Pancreas (tissue), 10 donors: ENCODE measurements at regions not wholly inside any gene's neighbourhood (a gene's known extent, or its start where the extent isn't known, plus 50 kb on each side); places are given as distances from the start of the nearest gene placed in this dataset.

Experiments used
- ATAC-seq, 4 donors: fragments of 200-7000 bp; cut with Tn5 transposase; one replicate each; pipeline versions ENCODE4 v1.8.0 to v1.9.1; 2020; ENCODE audit warnings: mild to moderate bottlenecking in 4 of 4, moderate library complexity in 4 of 4
- DNase-seq, 6 donors: peaks; one replicate each; pipeline ENCODE4 v3.0.0-alpha.2; 2020
- FAIRE-seq: peaks from 2 replicates; lab custom pipeline; 2012; peaks lifted over from hg19 to GRCh38; lab: Jason Lieb, UNC
- H3K27ac ChIP-seq, 4 donors: fragments of 200-600 bp; sonication (generic); 1 replicate in 3 of 4; 2 replicates in 1 of 4; pipeline versions ENCODE4 v1.5.0 to v1.8.0; 2020
- H3K27me3 ChIP-seq, 4 donors: fragments of 200-600 bp; one replicate each; pipeline ENCODE4 v1.8.0; 2021
- H3K36me3 ChIP-seq, 3 donors: fragments of 200-600 bp; sonication (generic) in 1 of 3; one replicate each; pipeline versions ENCODE4 v1.5.0 to v1.8.0; 2020 to 2021
- H3K4me1 ChIP-seq, 3 donors: fragments of 200-600 bp; one replicate each; pipeline ENCODE4 v1.8.0; 2021
- H3K4me3 ChIP-seq, 4 donors: fragments of 200-600 bp; sonication (generic) in 2 of 4; one replicate each; pipeline versions ENCODE4 v1.5.0 to v1.8.0; 2020 to 2021
- H3K9me3 ChIP-seq, 4 donors: fragments of 200-600 bp; one replicate each; pipeline ENCODE4 v1.8.0; 2021
- WGBS, 2 donors: extraction: QIAGEN DNeasy Blood & Tissue Kit; methylation state at CpG; one replicate each; pipeline ENCODE4 v1.1.7; 2013; 5-methylcytosine and 5-hydroxymethylcytosine counted together
- intact Hi-C, 3 donors: fragments of 100-400 bp; cut with DNase I; formaldehyde crosslinking; loops; one replicate each; pipeline versions ENCODE4 v1.11.1 to v1.14.2; 2022
- TF ChIP-seq, protein P1 (sequence below), 4 donors: fragments of 200-600 bp; sonication (generic) in 3 of 4; IDR thresholded peaks; one replicate each; pipeline versions ENCODE4 v1.5.0 to v1.8.0; 2021; ENCODE audit warnings: antibody characterized with exemption in 4 of 4
- donor health status: healthy with polysubstance abuse.
- donor health status: DM: no; HTN: no; CAD: no; lungs with moderate emphysema.
- donor health status: DM: no; HTN: no; CAD: no.
- donor health status: control.
- donor health status: control.
- donor health status: Bipolar disorder and iron deficiency.
- donor health status: DM: yes; HTN: yes; CAD: no.
- donor health status: DM: no; HTN: no; CAD: no.
- donor health status: DM: no; HTN: no; CAD: no.
- donor health status: DM: yes; HTN: yes; CAD: no.

GRCh38 chr1:4307911-4308545 lies 346.4 kb upstream of the AJAP1 start:
- no peak for DNase-seq
- no peaks in the 10 kb centered on the region for H3K36me3 ChIP-seq
- H3K27me3 ChIP-seq, result no peaks in the 10 kb centered on the region
- no peak for ATAC-seq
- no peak overlapping the region for H3K27ac ChIP-seq
- no peak overlapping the region for H3K4me3 ChIP-seq
- 58 to 72% methylated on average over 15 of the region's 15 CpGs for WGBS, 2 donors
- FAIRE-seq, result no peak
- H3K4me1 ChIP-seq, result no peaks in the 10 kb centered on the region
- intact Hi-C loops, result no loop called here
- TF ChIP-seq, protein P1, sequence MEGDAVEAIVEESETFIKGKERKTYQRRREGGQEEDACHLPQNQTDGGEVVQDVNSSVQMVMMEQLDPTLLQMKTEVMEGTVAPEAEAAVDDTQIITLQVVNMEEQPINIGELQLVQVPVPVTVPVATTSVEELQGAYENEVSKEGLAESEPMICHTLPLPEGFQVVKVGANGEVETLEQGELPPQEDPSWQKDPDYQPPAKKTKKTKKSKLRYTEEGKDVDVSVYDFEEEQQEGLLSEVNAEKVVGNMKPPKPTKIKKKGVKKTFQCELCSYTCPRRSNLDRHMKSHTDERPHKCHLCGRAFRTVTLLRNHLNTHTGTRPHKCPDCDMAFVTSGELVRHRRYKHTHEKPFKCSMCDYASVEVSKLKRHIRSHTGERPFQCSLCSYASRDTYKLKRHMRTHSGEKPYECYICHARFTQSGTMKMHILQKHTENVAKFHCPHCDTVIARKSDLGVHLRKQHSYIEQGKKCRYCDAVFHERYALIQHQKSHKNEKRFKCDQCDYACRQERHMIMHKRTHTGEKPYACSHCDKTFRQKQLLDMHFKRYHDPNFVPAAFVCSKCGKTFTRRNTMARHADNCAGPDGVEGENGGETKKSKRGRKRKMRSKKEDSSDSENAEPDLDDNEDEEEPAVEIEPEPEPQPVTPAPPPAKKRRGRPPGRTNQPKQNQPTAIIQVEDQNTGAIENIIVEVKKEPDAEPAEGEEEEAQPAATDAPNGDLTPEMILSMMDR (IDR thresholded peaks at IDR 0.05), result no peak
- no peaks in the 10 kb centered on the region for H3K9me3 ChIP-seq

DNA sequence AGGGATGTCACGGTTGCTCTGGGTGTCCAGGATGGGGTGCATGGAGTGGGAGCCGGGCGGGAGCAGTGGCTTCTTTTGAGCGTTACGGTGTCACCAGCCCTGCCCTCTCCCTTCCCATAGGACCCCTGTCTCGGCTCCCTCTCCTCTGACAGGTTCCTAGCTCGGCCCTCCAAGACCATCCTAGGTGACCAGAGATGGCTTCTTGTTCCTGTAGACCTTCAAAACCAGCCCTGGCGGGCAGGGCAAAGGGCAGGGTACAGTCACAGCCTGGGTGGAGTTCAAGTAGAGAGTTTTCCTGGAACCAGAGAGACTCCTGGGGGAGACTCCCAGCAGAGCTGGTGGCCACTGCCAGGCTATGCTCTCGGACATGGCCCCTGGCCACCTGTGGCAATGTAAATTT lies 345.6 kb upstream of the AJAP1 start:
- DNase-seq, result no peak
- TF ChIP-seq, protein P1 (IDR thresholded peaks at IDR 0.05), result no peak
- no peak for FAIRE-seq
- no peaks in the 10 kb centered on the region for H3K27me3 ChIP-seq
- 52 to 59% methylated on average over 9 of the region's 9 CpGs for WGBS, 2 donors
- no peak overlapping the region for H3K4me3 ChIP-seq
- H3K9me3 ChIP-seq, result no peaks in the 10 kb centered on the region
- H3K36me3 ChIP-seq, result no peaks in the 10 kb centered on the region
- intact Hi-C loops, result no loop called here
- no peaks in the 10 kb centered on the region for H3K4me1 ChIP-seq
- ATAC-seq, result no peak
- no peak overlapping the region for H3K27ac ChIP-seq

- no peaks in the 10 kb centered on the region for H3K9me3 ChIP-seq
Measured at GRCh38 chr1:4309676-4310320, 344.6 kb upstream of the AJAP1 start.

DNA sequence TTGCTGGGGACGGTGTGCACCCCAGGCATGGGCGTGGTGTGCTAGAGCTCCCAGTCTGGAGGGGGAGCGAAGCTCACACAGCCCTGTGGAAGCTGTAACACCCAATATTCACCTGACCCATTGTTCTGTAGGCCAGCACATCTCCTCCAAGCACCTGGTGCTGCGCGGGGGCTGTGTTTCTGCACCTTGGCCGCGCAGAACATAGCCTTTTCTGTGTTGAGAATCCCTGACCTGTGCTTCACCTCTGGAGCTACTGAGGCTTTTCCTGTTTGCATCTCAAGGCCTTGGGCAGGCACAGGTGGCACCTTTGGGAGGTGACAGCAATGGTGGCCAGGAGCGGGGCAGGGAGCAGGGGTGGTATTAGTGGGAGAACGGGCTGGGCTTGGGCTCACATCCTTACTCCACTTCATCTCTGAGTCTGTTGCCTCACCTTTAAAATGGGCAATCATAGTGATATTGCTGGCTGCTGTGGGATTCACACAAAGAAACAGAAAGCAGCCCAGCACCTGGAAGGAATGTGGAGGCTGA lies 343.9 kb upstream of the AJAP1 start:
- FAIRE-seq, result no peak
- no peak overlapping the region for H3K4me3 ChIP-seq
- H3K9me3 ChIP-seq, result no peaks in the 10 kb centered on the region
- DNase-seq, result no peak
- TF ChIP-seq, protein P1 (IDR thresholded peaks at IDR 0.05), result no peak
- H3K27ac ChIP-seq, result no peak overlapping the region
- H3K27me3 ChIP-seq, result no peaks in the 10 kb centered on the region
- H3K4me1 ChIP-seq, result no peaks in the 10 kb centered on the region
- intact Hi-C loops, result no loop called here
- no peaks in the 10 kb centered on the region for H3K36me3 ChIP-seq
- 65 to 85% methylated on average over 9 of the region's 9 CpGs for WGBS, 2 donors
- ATAC-seq, result no peak

More at GRCh38 chr1:4309676-4310320, 344.6 kb upstream of the AJAP1 start:
- WGBS, 2 donors, result 51 to 65% methylated on average over 9 of the region's 9 CpGs
- ATAC-seq, result no peak
- Histone ChIP-seq H3K36me3 (no peaks in the 10 kb centered on the region), H3K27me3 (no peaks in the 10 kb centered on the region), H3K4me1 (no peaks in the 10 kb centered on the region), H3K27ac (no peak overlapping the region), H3K4me3 (no peak overlapping the region)
- intact Hi-C loops, result no loop called here
- TF ChIP-seq, protein P1 (IDR thresholded peaks at IDR 0.05), result no peak
- no peak for FAIRE-seq
- DNase-seq, result no peak

DNA sequence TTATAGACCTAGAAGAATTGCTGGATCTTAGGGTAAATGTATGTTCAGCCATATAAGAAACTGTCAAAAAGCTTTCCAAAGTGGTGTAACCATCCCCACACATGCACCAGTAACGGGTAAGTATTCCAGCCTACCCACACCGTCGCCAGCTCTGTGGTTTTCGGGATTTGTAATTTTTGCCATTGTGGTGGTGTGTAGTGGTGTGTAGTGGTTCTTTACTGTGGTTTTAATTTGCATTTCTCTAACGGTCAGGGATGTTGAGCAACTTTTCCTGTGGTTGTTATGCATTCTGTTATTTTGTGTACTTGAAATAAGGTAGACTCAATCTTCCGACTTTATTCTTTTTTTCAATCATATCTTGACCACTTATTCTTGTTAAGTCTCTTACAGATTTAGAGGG lies 342.4 kb upstream of the AJAP1 start:
- H3K27me3 ChIP-seq, result no peaks in the 10 kb centered on the region
- intact Hi-C loops, result no loop called here
- DNase-seq, result no peak
- H3K9me3 ChIP-seq, result no peaks in the 10 kb centered on the region
- H3K4me1 ChIP-seq, result no peaks in the 10 kb centered on the region
- TF ChIP-seq, protein P1 (IDR thresholded peaks at IDR 0.05), result no peak
- ATAC-seq, result no peak
- H3K27ac ChIP-seq, result no peak overlapping the region
- H3K4me3 ChIP-seq, result no peak overlapping the region
- no peaks in the 10 kb centered on the region for H3K36me3 ChIP-seq
- 71 to 81% methylated on average over 6 of the region's 6 CpGs for WGBS, 2 donors
- FAIRE-seq, result no peak
